Lower leg skin (tissue), 3 donors: ENCODE measurements at regions not wholly inside any gene's neighbourhood (a gene's known extent, or its start where the extent isn't known, plus 50 kb on each side); places are given as distances from the start of the nearest gene placed in this dataset.

Experiments used
- CTCF ChIP-seq, 3 donors: fragments of 450-650 bp; IDR thresholded peaks; one replicate each; pipeline ENCODE4 v1.5.1; 2016; ENCODE audit warnings: antibody characterized with exemption in 3 of 3, mild to moderate bottlenecking in 3 of 3, moderate library complexity in 2 of 3
- POLR2A ChIP-seq, 2 donors: fragments of 450-650 bp; IDR thresholded peaks; one replicate each; pipeline ENCODE4 v1.6.1; 2016 to 2017; ENCODE audit warnings: antibody characterized with exemption in 2 of 2, mild to moderate bottlenecking in 1 of 2, moderate library complexity in 1 of 2

- TF ChIP-seq CTCF (IDR thresholded peaks at IDR 0.05) (no peak), POLR2A (IDR thresholded peaks at IDR 0.05) (no peak)
These were observed 678.4 kb upstream of the ZNF804A start for GRCh38 chr2:183919926-183920325.
